Activated CD4-positive, alpha-beta T cell treated with anti-CD3 and anti-CD28 coated beads, Interleukin-10, Interleukin-2, amounts not matched to agents 100 ng/mL and 50 ng/mL, durations not matched to agents 16 hours and 8 hours (primary cell): ENCODE measurements at regions not wholly inside any gene's neighbourhood (a gene's known extent, or its start where the extent isn't known, plus 50 kb on each side); places are given as distances from the start of the nearest gene placed in this dataset.
"Not testable (repeated sequence)": the region's sequence is repeated elsewhere in the genome, so short reads cannot be mapped to it uniquely, and the experiment has no call there.

Experiments used
- DNase-seq: peaks from one replicate; pipeline ENCODE4 v3.0.0-alpha.2; 2020

DNA sequence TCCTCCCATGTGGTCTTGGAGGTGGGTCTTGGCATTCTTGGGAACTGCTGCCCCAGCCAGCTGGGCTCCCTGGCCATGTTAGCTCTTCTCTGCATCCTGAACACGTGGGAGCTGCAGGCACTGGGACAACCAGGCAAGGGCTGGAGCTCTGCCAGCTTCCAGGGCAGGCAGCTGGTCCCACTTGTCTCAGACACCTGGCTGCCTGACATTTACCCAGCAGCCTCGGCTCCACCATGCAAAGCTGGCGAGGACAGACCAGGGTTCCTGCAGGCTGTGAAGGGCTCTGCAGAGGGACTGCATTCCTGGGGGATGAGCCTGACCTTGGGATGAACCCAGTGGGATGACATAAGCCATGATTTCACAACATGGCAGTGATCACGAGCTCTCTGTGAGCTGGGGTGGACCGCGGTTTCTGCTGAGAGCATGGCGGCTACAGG is 99.0 kb upstream of the TSHZ3 start:
- DNase-seq = no peak

DNA sequence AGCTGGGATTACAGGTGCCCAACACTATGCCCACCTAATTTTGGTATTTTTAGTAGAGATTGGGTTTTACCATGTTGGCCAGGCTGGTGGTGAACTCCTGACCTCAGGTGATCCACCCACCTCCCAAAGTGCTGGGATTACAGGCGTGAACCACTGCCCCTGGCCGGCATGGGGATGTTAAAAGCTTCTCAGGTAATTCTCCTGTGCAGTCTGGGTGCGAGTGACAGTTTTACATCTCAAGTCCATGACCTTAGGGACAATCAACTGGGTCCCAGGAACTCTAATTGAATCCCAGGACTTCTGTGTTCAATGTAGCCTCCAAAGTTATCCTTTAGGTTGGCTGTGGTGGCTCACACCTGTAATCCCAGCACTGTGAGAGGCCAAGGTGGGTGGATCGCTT is 100.1 kb upstream of the TSHZ3 start:
- DNase-seq = no peak

DNA sequence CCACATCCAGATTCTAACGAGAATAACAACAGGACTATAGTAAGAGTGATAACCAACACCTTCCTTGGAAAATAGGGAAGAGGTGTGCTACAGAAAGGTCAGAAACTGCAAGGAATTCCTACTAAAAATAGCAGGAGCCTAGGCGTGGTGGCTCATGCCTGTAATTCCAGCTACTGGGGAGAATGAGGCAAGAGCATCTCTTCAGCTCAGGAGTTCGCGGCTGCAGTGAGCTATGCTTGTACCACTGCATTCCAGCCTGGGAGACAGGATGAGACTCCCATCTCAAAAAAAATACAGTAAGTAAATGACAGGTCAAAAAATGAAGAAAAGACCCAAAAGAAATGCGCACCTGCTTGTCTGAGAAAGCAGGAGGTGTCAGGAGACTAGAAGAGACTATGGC is 101.5 kb upstream of the TSHZ3 start:
- no peak for DNase-seq

DNA sequence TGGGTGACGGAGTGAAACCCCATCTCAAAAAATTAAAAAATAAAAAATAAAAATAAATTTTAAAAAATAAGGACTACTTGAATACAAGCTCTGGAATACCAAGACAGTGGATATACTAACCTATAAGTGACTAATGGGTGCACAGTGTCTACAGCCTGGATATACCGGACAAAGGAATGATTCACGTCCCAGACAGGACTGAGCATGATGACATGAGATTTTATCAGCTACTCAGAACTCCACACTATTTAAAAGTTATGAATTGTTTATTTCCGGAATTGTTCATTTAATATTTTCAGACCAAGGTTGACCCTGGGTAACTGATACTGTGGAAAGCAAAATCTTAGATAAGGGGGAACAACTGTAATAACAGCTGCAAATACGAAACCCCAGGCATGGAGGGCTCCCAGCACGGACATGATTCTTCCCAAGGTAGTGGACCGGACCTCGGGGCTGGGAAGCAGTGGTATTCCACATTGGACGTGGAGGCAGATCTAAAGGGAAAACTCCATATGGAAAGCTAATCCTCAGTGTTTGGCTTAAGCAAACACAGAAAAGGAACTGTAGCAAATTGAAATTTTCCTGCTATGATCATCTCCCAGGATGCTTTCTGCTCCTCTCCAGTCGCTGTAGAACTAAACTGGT is 102.6 kb upstream of the TSHZ3 start:
- no peak for DNase-seq

DNA sequence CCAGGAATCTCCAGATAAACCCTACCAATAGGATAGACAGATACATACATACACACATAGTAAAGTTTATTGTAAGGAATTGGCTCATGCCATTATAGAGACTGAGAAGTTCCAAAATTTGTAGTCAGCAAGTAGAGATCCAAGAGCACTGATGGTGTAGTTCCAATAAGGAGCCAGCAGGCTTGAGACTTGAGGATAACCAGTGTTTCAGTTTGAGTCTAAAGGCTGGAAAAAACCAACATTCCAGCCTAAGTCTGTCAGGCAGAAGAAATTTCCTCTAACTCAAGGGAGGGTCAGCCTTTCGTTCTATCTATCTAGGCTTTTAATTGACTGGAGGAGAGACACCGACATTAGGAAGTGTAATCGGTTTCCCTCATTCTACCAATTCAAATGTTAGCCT is 110.2 kb upstream of the TSHZ3 start:
- no peak for DNase-seq

DNA sequence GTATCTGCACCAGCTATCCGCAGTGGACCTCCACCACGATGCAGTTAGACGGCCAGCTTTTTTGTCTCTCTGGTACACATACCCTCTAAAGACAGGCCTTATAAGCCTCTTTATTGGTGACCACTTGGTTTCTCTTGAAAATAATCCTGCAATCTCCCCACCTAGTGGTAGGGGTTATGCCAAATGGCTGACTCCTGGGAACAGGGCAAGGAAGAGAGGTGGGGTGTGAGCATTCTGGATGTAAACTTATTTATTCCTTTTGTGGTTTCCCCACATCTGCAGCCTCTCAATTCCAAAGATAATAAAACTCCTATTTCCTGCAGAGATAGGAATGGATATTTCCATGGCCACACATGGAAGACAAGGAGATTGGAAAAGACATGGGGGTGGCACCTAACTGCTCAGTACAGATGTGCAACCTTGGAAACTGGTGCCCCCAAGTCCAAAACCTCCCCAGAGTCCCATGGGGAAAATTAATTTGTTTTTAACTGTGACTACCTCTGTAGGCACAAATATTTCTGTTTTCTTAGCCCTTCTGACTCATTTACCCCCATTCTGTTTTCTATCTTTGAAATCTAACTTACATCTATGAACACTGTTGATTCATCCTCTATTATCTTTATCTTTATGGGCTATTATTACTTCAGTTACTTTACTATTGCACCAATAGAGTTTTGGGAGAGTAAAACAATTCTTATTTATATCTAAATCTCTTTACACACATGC is 112.7 kb upstream of the TSHZ3 start:
- no peak for DNase-seq

DNA sequence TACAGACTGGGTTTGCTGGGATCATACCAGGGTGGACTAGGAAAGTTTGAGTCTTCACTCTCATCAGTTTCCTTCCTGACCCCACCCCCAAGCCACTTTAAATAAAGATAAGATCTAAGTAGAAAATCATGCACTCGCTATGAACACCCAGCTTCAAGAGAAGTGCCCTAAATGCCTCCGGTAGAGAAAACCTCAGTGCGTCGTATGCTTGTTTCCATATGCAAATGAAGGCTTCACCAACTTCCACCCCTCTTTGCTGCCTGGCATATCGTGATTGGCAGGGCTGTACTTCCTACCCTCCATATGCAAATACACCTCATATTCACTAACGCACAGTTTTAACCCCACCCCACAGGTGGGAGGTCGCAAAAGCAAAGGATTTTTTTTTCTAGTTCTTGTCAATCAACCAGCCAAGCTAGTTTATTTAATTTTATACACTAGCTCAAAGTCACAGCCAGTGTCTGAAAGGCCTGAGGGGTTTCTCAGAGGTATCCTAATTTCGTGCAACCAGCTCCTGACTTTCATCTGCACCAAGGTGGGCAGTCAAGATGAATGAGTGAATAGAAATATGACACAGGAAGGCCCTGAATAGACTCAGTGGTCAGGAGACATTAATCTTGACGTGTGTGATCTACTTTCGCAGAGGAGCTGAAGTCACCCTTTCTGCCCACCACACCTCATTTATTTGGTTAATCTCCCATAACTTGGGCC is 121.1 kb upstream of the TSHZ3 start:
- DNase-seq = no peak

DNA sequence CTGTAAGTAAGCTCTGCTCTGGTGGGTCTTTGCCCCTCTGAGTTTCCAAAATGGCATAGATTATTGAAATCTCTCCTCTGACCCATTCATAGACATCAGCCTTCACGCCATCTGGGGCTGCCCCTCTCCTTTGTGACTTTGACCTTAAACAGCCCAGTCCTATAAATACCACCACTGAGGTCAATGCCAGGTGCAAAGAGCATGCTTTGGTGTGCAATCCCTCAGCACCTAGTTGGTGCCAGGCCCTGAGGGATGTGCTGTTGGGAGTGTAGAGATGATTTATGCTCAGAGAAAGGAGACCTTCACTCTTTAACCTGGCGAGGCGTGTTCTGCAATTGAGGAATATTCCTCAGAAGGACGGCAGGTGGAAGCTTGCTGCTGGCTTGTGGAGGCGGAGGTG is 121.7 kb upstream of the TSHZ3 start:
- no peak for DNase-seq

DNA sequence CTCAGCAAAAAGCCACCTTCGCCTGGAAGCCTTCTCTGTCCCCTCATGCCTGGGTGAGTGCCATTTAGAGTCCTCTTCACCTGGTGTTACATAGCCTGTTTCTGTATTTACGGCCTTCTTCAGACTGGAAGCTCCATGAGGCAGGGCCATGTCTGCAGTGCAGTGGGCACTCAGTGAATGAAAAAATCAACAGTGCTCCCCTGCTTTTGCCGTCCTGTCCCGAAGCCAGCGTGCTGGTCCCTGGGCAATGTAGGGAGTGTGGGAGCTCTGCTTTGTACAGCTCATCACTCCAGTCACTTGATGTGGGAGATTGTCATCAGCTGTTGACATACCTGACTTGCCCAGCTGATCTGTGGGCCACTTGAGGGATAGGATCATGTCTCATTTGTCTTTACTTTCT is 129.0 kb upstream of the TSHZ3 start:
- DNase-seq = no peak

DNA sequence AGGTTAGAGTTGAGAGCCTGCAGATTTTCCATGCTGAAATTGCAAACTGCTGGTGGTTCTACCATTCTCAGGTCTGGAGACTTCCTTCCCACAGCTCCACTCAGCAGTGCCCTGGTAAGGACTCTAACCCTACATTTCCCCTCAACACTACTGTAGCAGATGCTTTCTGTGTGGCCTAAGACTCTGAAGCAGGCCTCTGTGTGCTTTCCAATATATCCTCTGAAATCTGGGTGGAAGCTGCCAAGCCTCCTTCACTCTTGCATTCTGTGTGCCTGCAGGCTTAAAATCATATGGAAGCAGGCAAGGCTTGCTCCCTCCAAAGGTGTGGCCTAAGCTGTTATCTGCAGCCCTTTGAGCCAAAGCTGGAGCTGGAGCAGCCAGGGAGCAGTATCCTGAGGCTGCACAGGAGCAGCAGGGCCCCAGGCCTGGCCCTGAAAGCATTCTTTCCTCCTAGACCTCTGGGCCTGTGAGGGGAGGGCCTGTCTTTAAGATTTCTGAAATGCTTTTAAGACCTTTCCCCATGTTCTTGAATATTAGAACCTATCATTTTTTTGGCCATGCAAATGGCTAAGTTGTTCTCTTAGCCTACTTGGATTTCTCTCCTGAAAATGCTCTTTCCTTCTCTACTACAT is 134.1 kb upstream of the TSHZ3 start:
- DNase-seq = no peak

DNA sequence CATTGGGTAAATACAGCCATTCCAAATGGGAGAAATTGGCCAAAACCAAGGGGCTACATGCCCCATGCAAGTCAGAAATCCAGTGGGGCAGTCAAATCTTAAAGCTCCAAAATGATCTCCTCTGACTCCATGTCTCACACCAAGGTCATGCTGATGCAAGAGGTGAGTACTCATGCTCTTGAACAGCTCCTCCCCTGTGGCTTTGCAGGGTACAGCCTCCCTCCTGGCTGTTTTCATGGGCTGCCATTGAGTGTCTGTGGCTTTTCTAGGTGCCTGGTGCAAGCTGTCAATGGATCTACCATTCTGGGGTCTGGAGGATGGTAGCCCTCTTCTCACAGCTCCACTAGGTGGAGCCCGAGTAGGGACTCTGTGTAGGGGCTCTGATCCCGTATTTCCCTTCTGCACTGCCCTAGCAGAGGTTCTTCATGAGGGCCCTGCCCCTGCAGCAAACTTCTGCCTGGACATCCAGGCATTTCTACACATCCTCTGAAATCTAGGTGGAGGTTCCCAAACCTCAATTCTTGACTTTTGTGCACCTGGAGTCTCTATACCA is 135.7 kb upstream of the TSHZ3 start:
- not testable (repeated sequence) for DNase-seq

DNA sequence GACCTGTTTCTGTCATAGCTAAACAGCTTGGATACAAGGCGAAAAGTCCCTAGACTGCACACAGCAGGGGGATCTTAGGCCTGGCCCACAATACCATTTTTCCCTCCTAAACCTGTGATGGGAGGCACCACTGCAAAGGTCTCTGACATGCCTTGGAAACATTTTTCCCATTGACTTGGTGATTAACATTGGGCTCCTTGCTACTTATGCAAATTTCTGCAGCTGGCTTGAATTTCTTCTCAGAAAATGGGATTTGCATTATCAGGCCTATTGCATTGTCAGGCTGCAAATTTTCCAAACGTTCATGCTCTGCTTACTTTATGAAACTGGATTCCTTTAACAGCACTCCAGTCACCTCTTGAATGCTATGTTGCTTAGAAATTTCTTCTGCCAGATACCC is 136.2 kb upstream of the TSHZ3 start:
- DNase-seq = no peak

DNA sequence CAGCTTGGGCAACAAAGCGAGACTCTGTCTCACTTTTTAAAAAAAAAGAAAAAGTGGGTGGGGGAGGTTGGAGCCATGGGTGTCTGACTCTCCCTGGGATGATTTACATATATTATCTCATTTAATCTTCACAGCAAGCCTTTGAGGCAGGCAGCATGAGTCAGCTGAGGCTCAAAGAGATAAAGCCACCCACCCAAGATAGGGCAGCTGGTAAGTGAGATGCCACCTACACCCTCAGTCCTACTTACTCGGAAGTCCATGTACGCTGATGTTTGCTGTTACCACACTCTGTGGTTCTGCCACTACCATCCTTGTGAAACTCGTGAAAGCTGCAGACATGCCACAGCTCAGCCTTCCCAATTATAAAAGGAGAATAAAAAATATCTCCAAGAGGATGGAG is 142.0 kb upstream of the TSHZ3 start:
- no peak for DNase-seq

DNA sequence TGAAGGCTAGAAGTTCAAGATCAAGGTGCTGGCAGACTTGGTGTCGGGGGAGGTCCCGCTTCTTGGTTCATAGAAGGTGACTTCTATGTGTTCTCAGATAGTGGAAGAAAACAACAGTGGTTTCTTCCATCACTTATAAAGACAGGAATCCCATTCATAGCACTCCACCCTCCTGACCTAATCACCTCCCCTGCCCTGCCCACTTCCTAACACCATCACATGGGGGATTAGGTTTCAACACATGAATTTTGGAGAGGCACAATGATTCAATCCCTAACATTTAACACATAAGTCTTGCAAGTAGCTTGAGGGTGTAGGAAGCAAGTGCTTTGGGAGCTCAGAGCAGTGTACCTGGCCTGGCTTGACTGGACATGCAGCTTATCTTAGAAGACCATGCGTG is 142.8 kb upstream of the TSHZ3 start:
- no peak for DNase-seq

DNA sequence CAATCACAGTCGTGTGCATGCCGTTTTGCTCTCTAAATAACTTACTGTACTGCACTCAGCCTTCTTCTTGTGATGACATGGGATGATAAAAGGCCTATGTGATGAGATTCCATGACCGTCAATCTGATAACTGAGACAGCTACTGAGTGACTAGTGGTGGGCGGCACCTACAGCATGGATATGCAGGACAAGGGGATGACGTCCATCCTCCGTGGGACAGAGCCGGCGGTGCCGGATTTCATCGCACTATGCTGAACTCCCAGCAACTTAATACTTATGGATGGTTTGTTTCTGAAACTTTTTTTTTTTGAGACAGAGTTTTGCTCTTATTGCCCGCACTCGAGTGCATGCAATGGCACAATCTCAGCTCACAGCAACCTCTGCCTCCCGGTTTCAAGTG is 146.8 kb upstream of the TSHZ3 start:
- no peak for DNase-seq

DNA sequence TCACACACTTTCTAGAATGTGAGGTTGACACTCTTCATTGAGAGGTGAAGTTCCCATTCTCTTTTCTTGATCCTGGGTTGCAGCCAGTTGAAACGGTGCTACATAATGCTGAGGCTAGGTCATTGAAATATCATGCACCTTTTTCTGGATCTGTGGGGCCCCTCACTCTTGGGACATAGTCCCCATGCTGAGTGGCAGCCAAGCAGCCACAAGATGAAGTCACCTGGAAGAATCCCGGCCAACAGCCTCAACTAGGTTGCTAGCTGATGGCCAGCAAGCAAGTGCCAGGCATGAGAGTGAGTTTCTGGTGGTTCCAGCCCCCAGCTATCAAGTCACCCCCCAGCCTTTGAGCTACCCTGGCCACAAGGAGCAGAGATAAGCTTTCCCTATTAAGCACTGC is 148.5 kb upstream of the TSHZ3 start:
- no peak for DNase-seq

DNA sequence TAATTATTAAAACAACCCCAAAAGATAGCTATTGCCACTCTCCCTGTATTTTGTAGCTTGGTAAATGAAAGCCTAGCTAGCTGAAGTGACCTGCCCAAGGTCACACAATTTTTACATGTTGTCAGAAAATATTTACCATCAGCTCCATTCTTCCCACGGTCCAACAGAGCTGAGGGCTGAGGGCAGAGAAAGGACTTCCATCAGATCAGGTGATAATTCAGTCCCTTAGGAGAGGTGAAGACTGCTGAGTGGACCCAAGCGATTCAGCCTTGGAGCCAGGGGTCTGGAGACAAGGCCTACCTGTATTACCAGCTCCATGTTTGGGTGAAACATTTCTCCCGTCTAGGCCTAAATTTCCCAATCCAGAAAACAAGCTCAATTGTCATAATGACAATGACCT is 149.5 kb upstream of the TSHZ3 start:
- DNase-seq = no peak

DNA sequence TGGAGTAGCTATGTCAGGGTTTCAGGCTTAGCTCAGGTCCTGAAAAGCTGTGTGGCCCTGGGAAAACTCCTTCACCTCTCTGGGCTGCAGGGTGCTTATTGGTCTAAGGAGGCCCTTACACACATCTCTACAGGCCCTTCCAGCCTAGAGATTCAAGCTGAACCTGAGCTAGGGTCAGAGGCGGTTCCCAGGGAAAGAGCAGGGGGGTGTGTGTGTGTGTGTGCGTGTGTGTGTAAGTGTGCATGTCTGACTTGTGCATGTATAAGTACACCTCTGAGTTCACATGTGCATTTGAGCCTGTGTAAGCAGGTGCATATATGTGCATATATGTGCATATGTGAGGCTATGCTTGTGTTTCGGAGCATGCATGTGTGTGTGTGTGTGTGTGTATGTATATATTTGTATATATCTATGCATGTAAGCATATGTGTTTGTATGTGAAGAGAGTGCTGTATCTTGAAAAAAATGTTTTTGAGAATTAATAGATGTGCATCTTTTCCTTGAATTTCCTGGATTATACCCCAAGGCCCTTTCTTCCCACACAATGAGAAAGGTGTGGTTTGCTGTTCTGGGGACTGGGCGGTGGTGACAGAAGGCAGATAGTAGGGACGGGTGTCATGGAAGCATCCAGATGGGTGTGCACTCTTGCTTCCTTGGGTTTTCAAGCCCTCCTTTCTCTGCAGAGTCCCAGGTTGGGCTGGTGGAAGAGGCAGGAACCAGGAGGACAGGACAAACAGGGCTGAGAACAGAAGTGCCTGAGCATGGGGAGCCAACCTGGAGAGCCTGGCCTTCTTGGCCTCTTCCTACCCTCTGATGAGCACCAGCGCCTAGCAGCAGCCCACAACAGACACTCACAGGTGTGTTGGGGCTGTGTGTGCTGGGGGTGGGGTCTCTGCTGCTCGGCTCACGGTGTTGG is 150.3 kb upstream of the TSHZ3 start:
- no peak for DNase-seq

DNA sequence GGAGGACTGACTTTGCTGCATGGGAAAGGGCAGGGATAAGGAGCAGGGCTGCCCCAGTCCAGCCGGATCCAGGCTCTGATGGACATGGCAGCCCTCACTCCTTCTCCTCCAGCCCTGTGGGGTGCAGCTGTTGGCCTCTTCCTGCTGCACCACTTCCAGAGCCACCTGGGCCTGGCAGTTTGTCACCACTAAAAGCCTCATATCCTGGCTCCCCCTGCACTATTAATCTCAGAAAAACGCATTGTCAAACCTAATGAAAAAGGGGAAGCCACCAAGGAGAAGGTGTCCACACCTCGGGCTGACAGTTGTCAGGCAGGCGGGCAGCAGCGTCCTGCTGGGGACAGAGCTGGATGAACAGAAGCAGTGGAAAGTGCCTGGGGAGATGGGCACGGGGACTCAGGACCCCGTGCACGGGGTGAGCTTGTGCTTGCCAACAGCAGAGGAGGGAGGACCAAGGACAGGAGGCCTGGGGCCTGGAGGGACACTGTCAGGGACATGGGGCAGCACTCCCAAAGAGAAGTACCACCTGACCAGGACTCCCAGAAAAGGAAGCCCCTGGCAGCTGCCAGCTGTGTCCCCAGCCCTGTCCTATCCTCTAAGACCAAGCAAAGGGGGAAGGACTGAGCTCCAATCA is 151.1 kb upstream of the TSHZ3 start:
- DNase-seq = no peak

DNA sequence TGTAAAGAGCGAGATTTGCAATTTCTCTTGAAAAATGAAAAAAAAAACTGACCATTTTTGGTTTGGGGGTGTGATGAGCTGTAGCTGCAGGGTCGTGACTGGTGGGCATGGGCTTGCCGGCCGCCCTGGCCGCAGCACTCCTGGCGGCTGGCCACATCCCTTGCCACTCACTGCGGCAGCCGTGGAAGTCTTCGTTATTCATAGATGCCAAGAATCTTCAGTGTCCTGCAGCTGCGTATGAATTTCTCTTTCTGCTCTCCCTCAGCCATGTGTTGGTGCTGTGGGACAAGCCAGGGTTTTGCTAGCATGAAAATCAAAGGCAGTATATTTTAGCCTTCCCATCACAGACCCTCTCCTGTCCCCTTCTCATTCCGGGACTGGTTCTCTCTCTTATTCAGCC is 151.7 kb upstream of the TSHZ3 start:
- no peak for DNase-seq

DNA sequence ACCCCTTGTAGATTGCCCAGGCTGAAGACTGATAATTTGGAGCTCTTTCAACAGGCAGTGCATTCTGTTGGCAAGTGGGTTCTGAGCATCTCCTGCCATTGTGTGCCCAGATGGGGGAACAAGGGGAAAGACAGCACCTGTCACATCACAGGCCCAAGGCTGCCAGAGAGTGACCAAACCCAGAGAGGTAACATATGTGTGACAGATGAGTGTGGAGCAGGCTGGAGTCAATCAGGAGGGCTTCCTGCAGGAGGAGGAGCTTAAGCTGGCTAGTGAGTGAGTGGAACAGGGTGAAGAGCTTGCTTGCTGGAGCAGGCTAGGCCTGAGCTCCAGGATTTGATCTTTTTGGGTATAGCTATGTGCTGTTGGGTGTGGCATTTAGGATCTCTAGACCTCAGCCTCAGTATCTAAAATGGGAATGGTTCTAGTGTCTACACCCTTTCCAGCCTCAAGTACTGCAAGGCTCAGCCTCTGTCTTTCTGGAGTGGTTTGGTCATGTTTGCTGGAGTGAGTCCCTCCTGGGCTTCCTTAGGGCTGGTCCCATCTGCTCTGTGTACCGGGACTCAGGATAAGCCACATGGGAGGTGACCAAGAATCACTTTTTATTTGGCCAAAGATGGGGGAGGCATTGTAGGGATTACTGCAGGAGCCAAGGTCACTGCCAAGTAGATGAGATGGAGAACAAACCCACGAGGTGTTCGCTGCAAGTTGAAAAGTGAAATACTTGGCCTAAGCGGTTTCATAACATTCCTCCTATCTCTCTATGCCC is 152.4 kb upstream of the TSHZ3 start:
- no peak for DNase-seq
